Effector CD8-positive, alpha-beta T cell (primary cell): ENCODE measurements at regions not wholly inside any gene's neighbourhood (a gene's known extent, or its start where the extent isn't known, plus 50 kb on each side); places are given as distances from the start of the nearest gene placed in this dataset.
"Not testable (repeated sequence)": the region's sequence is repeated elsewhere in the genome, so short reads cannot be mapped to it uniquely, and the experiment has no call there.

Experiments
- DNase-seq: peaks from one replicate; lab custom pipeline; 2025; lab: John Stamatoyannopoulos, UW

GRCh38 chr3:188974856-188975599 is 196.7 kb upstream of the TPRG1 start:
- DNase-seq: no peak

GRCh38 chr3:188975600-188976314 is 196.0 kb upstream of the TPRG1 start:
- DNase-seq: no peak

GRCh38 chr3:188976407-188976806 is 195.4 kb upstream of the TPRG1 start:
- no peak for DNase-seq

- DNase-seq: no peak
Observed at GRCh38 chr3:188978421-188979171, 193.2 kb upstream of the TPRG1 start.

DNA sequence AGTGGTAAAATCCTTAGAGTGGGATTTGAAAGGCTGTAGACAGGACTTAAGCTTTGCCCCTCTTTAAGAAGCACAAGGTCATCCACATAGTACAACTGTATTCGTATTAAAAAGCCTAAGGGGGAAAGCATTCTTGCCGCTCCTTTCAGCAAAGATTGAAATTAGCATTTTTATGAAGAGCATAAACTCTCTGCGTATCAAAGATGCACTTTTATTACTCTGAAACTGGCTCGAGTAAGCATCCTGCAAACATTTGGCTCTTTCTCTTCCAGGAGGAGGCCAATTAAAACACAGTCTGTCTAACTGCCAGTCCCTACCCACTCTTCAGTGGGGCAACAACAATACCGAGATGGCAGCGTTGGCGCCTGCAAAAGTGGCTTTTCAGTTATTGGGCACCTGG is 192.5 kb upstream of the TPRG1 start:
- DNase-seq: no peak

DNA sequence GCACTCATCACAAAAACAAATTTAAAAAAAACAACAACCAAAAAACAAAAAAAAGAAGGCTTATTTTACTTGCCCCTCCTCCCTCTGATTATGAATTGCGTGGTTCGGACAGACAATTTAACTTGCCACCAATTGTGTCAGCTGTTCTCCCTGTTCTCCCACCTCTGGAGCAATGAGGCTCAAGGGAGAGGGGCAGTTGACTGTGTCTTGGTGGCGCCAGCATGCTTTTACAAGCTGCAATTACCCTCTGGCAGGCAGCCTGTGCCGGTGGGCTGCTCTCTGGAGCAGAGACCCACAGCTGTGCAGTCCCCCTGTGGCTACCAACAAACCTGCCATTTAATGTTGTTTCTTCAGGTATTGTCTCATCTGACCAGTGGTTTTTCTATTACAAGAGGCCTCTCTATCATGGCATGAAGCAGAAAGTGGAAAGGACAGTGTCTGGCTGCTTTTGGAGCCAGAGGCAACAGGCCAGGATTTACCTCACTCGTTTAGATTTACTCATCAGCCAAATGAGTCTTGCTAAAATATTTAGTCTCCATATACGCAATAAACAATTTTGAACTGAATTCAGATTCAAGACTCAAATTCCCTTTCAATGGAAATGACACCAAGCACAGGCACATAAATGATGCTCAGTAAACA is 192.0 kb upstream of the TPRG1 start:
- DNase-seq: no peak

DNA sequence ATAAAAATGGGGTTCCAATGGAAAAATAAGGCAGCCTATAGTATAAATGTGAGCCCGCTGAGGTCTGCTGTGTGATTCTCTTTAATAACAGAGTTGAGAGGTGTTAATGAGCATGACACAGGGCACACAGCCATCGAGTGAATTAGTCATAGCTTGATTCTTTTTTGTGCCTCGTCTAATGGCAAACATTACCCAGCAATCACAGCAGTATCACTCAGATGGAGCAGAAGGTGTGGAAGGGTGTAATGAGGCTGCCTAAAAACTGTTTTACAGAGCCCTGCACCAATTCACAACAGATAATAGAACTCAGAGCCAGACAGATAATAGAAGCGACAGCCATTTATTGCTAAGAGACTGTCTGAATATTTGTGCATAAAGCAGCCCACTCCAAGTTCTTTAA is 178.6 kb upstream of the TPRG1 start:
- DNase-seq: no peak

GRCh38 chr3:189001559-189001958 is 170.2 kb upstream of the TPRG1 start:
- DNase-seq: no peak

GRCh38 chr3:189003410-189003809 is 168.4 kb upstream of the TPRG1 start:
- DNase-seq: no peak

DNA sequence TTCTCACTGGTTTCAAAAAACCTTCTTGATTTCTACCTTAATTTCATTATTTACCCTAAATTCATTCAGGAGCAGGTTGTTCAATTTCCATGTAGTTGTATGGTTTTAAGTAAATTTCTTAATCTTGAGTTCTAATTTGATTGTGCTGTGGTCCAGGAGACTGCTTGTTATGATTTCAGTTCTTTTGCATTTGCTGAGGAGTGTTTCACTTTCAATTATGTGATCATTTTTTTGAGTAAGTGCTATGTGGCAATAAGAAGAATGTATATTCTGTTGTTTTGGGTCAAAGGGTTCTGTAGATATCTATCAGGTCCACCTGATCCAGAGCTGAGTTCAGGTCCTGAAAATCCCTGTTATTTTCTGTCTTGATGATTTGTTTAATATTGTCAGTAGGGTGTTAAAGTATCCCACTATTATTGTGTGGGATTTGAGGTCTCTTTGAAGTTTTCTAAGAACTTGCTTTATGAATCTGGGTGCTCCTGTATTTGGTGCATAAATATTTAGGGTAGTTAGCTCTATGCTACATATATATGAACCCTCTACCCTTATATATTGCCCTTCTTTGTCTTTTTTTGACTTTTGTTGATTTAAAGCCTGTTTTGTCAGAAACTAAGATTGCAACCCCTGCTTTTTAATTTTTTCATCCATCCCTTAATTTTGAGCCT is 158.4 kb upstream of the TPRG1 start:
- no peak for DNase-seq

DNA sequence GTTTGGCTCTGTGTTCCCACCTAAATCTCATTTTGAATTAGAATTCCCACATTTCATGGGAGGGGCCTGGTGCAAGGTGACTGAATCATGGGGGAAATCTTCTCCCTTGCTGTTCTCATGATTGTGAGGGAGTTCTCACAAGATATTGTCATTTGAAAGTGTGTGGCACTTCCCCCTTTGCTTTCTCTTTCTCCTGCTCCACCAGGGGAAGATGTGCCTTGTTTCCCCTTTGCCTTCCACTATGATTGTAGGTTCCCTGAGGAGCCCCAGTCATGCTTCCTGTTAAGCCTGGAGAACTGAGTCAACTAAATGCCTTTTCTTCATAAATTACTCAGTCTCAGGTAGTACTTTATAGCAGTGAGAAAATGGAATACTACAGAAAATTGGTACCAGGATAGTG is 157.2 kb upstream of the TPRG1 start:
- no peak for DNase-seq

GRCh38 chr3:189022576-189023466 is 148.9 kb upstream of the TPRG1 start:
- not testable (repeated sequence) for DNase-seq

- no peak for DNase-seq
Observed at GRCh38 chr3:189025866-189026265, 145.9 kb upstream of the TPRG1 start.

- DNase-seq: no peak
Observed at GRCh38 chr3:189027626-189028155, 144.1 kb upstream of the TPRG1 start.

- no peak for DNase-seq
Observed at GRCh38 chr3:189038773-189039745, 132.7 kb upstream of the TPRG1 start.

DNA sequence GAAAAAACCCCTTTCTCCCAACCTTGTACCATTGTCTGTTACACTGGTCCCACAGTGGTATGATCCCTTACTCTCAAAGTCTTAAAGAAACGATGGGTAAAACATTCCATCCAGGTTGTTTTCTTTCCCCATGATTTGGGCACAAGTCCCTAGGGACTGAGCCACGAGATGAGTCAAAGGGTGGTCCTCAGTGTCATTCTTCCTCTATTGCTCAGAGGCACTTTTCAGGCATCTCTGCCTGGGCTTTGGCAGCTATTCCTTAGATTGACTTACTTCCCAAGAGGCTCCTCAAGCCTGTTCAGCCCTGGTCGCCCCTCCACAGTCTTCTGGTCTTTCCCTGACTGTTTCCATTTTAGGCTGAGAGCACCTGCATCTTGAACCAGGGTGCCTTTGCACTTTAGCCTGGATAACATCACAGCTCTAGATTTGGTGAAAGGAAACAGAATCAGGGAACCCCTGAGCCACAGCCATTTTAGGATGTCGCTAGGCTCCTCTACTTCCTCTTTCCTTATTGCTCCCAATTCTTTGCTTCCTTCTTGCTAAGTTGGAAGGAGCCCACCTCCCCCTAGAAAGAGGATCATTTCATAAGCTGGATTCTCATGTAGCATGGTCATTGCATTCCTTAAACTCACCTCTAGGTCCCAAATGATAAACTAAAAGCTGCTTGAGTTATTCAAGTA is 131.0 kb upstream of the TPRG1 start:
- no peak for DNase-seq

GRCh38 chr3:189041482-189042090 is 130.2 kb upstream of the TPRG1 start:
- peak; percentile 39 for DNase-seq

DNA sequence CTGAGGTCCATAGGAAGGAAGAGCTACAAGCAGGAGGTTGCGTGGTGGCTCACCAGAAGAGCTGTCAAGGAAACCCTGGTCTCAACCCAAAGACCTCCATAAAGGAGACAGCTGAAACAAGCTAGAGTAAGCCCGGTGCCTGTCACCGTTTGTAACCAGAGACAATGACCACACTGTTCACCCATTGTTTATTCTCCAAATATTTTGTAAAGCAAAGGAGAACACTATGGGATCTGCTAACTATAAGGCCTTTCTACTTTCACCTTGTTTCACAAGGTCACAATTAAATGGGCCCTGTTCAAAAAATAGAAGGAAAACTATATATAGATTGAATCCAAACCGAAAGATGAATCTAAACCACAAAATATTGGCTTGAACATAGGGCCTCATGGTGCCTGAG is 128.9 kb upstream of the TPRG1 start:
- DNase-seq: no peak
